ENCODE measurements at regions not wholly inside any gene's neighbourhood (a gene's known extent, or its start where the extent isn't known, plus 50 kb on each side); places are given as distances from the start of the nearest gene placed in this dataset.

GRCh38 chr12:40602562-40602961, 89.7 kb upstream of the CNTN1 start (continued):
- TF ChIP-seq SMAD4 (CRISPR knock-in tag; IDR thresholded peaks at IDR 0.05) (no peak), TCF7 (CRISPR knock-in tag; IDR thresholded peaks at IDR 0.05; ENCODE audit: low read depth) (no peak)

GRCh38 chr12:40614923-40615322, 77.3 kb upstream of the CNTN1 start:
- Mint-ChIP-seq H3K4me1 (peaks cover 9% of the 10 kb centered on the region; the same call in 1 of the 2 replicates), H3K27ac (no peak overlapping the region), H3K36me3 (peaks cover 10% of the 10 kb centered on the region; the same call in 1 of the 2 replicates), H3K27me3 (ENCODE audit: low read depth) (no peaks in the 10 kb centered on the region), H3K9me3 (peaks cover 26% of the 10 kb centered on the region), H3K4me3 (no peak overlapping the region)
- POLR2A ChIA-PET, result no interaction called here
- no peak for DNase-seq (ENCODE audit: low spot score)
- no peak for ATAC-seq
- no peak for TF ChIP-seq OVOL2 (CRISPR knock-in tag; IDR thresholded peaks at IDR 0.05; ENCODE audit: borderline replicate concordance)
- no peak for TF ChIP-seq GTF2I (CRISPR knock-in tag; conservative IDR thresholded peaks at IDR 0.05)
- TF ChIP-seq GRHL2 (CRISPR knock-in tag; IDR thresholded peaks at IDR 0.05; ENCODE audit: insufficient replicate concordance, severe bottlenecking), result no peak
- TF ChIP-seq, protein P1, sequence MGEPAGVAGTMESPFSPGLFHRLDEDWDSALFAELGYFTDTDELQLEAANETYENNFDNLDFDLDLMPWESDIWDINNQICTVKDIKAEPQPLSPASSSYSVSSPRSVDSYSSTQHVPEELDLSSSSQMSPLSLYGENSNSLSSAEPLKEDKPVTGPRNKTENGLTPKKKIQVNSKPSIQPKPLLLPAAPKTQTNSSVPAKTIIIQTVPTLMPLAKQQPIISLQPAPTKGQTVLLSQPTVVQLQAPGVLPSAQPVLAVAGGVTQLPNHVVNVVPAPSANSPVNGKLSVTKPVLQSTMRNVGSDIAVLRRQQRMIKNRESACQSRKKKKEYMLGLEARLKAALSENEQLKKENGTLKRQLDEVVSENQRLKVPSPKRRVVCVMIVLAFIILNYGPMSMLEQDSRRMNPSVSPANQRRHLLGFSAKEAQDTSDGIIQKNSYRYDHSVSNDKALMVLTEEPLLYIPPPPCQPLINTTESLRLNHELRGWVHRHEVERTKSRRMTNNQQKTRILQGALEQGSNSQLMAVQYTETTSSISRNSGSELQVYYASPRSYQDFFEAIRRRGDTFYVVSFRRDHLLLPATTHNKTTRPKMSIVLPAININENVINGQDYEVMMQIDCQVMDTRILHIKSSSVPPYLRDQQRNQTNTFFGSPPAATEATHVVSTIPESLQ (CRISPR knock-in tag; IDR thresholded peaks at IDR 0.05), result no peak
- TF ChIP-seq NR3C1 (CRISPR knock-in tag; conservative IDR thresholded peaks at IDR 0.05; ENCODE audit: low read depth), result no peak
- TF ChIP-seq NR2C2 (CRISPR knock-in tag; IDR thresholded peaks at IDR 0.05), result no peak
- no peak for TF ChIP-seq ZNF219 (CRISPR knock-in tag; IDR thresholded peaks at IDR 0.05; ENCODE audit: borderline replicate concordance)
- no peak for TF ChIP-seq TCF7 (CRISPR knock-in tag; IDR thresholded peaks at IDR 0.05; ENCODE audit: low read depth)
- TF ChIP-seq NR1H2 (CRISPR knock-in tag; IDR thresholded peaks at IDR 0.05), result no peak
- no peak for TF ChIP-seq RORB (CRISPR knock-in tag; IDR thresholded peaks at IDR 0.05)
- no peak for TF ChIP-seq TEAD1 (CRISPR knock-in tag; IDR thresholded peaks at IDR 0.05)
- TF ChIP-seq, protein P2, sequence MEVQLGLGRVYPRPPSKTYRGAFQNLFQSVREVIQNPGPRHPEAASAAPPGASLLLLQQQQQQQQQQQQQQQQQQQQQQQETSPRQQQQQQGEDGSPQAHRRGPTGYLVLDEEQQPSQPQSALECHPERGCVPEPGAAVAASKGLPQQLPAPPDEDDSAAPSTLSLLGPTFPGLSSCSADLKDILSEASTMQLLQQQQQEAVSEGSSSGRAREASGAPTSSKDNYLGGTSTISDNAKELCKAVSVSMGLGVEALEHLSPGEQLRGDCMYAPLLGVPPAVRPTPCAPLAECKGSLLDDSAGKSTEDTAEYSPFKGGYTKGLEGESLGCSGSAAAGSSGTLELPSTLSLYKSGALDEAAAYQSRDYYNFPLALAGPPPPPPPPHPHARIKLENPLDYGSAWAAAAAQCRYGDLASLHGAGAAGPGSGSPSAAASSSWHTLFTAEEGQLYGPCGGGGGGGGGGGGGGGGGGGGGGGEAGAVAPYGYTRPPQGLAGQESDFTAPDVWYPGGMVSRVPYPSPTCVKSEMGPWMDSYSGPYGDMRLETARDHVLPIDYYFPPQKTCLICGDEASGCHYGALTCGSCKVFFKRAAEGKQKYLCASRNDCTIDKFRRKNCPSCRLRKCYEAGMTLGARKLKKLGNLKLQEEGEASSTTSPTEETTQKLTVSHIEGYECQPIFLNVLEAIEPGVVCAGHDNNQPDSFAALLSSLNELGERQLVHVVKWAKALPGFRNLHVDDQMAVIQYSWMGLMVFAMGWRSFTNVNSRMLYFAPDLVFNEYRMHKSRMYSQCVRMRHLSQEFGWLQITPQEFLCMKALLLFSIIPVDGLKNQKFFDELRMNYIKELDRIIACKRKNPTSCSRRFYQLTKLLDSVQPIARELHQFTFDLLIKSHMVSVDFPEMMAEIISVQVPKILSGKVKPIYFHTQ (CRISPR knock-in tag; IDR thresholded peaks at IDR 0.05), result no peak
- TF ChIP-seq ESRRA (CRISPR knock-in tag; IDR thresholded peaks at IDR 0.05; ENCODE audit: borderline replicate concordance), result no peak
- no peak for TF ChIP-seq E2F4 (CRISPR knock-in tag; IDR thresholded peaks at IDR 0.05; ENCODE audit: borderline replicate concordance, low read depth)
- TF ChIP-seq ZNF423 (CRISPR knock-in tag; IDR thresholded peaks at IDR 0.05), result no peak
- TF ChIP-seq, protein P3, sequence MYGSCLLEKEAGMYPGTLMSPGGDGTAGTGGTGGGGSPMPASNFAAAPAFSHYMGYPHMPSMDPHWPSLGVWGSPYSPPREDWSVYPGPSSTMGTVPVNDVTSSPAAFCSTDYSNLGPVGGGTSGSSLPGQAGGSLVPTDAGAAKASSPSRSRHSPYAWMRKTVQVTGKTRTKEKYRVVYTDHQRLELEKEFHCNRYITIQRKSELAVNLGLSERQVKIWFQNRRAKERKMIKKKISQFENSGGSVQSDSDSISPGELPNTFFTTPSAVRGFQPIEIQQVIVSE (CRISPR knock-in tag; IDR thresholded peaks at IDR 0.05; ENCODE audit: borderline replicate concordance), result no peak
- no peak for TF ChIP-seq ZNF281 (CRISPR knock-in tag; IDR thresholded peaks at IDR 0.05)
- CTCF ChIA-PET, result no interaction called here
